ENCODE measurements at regions not wholly inside any gene's neighbourhood (a gene's known extent, or its start where the extent isn't known, plus 50 kb on each side); places are given as distances from the start of the nearest gene placed in this dataset.

DNA sequence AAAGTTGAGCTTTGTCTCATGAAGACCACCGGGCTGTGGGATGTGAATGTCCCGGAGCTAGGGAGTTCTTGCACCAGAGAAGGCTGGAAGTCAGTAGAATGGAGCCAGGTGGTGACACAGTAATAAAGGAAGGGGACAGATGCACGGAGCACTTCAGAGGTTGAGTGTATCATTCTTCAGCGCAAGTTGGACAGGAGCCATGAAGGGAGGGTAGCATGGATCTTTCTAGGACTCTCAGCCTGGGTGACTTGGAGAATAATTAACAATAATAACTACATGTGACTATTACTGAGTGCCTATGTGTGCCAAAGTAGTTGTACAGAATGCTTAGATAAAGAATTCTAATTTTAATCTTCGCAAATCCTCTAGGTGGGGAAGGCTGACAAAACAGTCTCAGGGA is 258.7 kb upstream of the AJAP1 start:
- no peak for DNase-seq

GRCh38 chr1:4396551-4396950 is 257.9 kb upstream of the AJAP1 start:
- no peak for DNase-seq

DNA sequence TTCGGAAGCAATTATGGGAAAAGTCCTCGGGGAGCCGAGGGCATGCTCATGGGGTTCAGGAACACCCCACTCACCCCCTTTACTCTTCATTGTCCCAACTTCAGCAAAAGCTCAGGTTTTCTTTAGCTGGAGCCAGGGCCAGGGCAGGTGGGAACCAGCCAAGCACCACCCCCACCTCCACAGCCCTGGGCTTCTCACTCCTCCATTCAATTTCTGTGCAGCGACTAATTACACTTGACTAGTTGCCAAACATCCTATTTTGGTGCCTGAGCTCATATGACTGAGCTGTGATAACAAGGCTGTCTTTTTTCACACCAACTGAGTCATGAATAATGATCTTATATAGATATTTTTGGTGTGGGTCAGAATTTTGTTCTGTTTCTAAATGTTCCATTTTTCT is 257.2 kb upstream of the AJAP1 start:
- no peak for DNase-seq

- DNase-seq: no peak
Observed at GRCh38 chr1:4402032-4402431, 252.4 kb upstream of the AJAP1 start.

DNA sequence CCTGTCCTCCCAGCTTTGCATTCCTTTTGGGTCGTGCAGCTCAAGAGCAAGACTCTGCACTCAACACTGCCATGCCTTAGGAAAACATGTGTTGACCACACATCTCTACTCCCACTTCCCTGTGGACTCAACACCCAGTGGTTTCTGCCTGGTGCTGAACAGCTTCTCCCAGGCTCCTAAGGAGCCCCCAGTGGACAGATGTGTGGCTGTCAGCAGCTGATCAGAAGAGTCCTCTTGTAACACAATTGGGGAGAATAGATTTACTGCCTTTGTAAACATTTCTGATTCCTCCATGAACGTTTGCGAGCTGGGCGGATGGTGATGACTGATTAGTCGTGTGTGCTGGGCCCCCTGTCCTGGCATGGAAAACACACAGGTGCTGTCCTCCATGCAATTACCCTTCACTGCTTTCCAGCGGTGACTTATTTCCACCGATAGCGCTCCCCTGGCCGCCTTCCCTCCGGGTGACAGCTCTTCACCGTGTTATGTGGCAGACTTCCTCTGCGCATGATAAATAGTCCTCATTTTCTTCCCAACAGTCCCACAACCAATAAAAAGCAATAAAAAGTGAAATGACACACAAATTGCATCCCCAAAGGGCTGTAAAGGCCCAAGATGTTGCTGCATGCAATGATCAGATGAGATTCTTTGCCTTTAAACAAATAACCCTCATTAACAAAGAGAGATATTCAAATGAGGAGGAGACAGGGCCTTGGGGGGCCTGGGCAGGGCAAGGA is 249.4 kb upstream of the AJAP1 start:
- DNase-seq: no peak

DNA sequence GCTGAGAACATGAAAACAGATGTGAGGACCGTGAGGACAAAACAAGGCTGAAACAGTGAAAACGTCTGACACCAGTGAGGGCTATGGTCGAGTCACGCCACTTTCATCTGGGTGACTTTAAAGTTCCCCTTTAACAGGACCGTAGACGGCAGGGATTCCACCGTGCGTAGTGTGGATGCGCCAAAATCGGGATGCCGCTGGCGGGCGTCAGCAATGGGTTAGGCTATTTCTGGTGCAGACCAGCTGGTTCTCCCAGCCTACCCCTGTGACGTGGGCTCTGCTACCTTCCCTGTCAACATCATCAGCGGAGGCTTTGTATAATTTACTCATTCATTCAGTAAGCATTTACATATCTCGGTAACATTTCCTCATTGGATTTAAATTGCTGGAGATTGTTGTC is 246.6 kb upstream of the AJAP1 start:
- no peak for DNase-seq

GRCh38 chr1:4408380-4408779 is 246.0 kb upstream of the AJAP1 start:
- no peak for DNase-seq

DNA sequence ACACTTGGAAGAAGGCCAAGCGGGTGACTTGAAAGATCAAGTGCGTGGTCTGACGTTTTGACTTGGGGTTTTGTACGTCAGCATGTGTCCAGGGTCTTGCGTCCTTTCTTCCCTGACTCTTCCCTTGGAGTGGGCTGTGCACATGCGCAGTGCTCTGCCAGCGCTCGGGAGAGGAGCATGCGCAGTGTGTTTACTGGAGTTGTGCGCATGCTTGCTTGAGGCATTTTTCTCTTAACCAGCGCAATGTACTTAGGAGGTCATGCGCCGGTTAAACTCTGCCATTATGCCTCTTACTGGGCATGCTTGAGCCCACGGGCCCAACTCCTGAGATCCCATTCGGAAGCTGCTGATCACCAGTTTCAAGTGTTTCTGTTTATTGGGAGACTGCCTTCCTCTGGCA is 242.5 kb upstream of the AJAP1 start:
- DNase-seq: no peak

DNA sequence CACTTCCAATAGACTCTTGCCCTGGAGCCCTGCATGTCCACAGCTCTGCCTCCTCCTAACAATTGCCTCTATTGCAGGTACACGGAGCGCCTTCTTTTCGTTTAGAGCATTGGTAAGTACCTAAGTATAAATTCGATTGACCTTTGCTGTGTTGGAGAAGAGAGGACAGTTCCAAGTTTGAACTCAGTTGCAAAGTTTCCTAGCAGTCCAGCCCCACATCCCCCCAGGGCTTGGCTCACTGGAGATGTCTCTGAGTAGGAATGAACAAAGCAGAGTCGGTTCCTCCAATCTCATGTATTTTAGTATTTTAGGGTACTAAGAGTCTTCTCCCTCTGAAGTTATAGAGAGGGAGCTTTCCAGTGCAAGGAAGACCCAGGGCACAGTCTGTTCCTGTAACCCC is 238.9 kb upstream of the AJAP1 start:
- no peak for DNase-seq

DNA sequence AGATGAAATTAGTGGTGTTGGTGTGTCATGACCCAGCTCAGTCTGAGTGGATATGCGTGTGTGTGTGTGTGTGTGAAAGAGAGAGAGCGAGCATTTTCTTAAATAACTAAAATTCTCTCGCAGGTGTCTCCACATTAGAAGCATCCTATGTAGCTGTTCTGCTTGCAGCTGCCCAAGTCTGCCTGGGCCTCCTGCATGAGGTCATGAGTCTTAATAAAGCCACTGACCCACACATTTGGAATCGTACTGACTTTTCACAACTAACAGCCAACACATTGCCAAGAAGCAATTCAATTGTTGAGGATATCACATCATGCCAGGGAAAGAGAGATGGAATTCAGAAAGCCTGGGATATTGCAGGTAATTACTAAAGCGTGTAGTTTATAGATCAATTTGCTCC is 238.2 kb upstream of the AJAP1 start:
- no peak for DNase-seq

DNA sequence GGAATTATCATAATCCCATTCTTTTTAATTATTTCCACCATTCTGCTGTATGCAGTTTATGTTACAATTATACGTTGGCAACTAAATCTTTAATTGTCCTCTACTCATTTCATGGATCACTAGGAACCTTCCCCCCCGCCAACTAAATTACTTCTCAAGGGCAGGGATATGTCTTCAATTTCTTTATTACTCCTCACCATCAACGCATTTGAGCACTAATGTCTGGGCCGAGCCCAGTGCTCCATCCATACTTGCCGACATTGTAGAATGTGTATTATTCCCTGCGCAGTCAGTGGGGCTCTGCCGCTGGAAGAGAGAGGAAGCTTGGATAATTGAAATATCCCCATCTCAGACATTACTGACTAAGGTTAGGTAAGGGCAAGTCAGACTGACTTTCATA is 236.4 kb upstream of the AJAP1 start:
- DNase-seq: no peak

DNA sequence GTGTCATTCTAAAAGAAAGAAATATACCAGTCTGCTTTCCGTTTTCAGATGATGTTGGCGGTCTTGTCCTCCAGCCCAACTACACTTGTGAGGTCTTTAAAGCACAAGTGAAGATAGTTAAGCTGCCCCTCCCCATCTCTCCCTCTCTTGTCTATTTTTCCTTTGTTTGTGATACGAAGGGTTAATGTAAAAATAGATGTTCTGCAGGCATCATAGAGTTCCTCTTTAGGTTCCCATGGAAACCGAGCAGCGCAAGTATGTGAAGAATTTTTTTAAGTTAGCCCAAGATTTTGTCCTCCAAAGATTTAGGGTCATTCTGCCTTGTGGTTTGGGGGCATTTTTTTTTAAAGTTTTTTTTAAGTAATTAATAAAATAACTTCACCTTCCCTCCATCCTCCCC is 232.4 kb upstream of the AJAP1 start:
- no peak for DNase-seq

GRCh38 chr1:4422504-4423289 is 231.7 kb upstream of the AJAP1 start:
- no peak for DNase-seq

GRCh38 chr1:4424254-4424653 is 230.2 kb upstream of the AJAP1 start:
- DNase-seq: no peak

DNA sequence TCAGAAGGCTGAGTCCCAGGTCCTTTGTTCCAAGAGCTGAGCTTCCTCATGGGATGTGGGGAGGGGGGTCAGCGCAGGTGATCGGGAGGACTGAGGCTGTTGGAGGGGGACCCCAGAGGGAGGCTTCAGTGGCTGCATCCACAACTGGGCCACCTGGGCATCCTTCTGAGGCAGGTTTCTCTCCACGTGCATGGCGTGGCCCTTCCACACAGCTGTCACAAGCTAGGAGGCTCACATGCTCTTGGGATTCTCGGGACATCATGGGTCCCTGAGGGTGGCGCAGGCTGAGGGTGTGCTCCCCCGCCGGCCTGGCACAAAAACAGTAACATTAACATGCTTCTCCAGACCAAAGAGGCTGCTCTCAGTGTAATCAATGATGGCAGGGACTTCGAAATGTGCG is 229.6 kb upstream of the AJAP1 start:
- no peak for DNase-seq

GRCh38 chr1:4425892-4426291 is 228.5 kb upstream of the AJAP1 start:
- peak; percentile 7 to 10 for DNase-seq

DNA sequence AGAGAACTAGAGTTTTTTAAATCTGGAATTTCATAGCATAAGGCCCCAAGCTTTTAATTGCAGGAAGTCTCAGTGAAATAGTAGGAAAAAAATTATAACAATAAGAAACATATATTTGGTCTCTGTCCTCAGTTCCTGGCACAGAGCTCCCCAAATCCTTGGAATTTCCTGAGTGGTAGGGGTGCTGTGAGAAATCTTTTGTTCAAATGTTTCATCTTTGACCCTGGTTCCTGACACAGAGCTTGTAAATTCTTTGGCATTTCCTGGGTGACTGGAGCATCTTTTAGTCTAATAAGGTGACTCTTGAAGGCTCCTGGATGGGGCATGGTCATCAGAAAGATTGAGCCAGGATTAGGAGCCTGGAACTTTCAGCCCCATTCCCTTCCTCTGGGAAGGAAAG is 225.7 kb upstream of the AJAP1 start:
- DNase-seq: peak in 1 of 2 experiments; percentile 29

DNA sequence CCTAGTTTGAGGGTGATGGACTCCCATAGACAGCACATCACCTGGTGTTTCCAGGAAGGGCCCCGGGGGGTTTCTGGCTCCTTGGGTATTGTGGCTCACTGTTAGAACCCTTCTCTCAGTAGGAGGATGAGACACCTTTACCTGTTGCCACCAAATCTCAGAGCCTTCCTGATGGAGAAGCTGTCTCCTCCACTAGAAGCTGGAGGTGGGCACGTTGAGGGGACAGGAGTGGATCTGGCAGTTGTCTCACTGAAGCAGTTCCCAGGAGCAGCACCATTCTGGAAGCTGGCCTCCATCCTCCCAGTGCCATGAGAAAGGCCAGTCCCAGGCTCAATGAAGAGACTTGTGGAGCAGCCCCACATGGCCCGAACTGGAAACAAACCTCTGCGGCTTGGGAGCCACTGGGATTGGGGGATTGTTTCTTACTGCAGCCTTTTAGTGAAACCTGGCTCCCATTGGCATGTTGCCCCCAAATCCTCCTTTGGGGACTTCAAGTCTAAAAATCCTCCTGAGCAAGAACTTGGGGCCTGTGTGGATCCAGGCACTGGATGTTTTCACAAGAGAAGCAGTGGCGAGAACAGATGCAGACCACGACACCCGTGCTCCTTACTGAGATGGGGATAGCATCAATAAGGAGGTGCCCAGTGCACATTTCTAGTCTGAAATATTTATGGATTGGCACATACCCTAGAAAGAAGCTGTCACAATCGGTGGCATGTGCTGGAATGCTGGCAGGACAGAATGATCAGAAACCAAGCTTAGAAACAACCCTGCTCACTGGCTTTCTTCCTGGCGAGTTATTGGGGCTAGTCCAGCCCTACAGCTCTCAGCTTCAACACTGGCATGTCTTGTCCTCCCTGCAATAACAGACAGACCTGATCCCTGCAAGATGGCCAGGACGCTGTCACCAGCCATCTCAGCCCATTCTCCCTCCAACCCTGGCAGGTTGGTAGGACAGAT is 223.7 kb upstream of the AJAP1 start:
- no peak for DNase-seq

DNA sequence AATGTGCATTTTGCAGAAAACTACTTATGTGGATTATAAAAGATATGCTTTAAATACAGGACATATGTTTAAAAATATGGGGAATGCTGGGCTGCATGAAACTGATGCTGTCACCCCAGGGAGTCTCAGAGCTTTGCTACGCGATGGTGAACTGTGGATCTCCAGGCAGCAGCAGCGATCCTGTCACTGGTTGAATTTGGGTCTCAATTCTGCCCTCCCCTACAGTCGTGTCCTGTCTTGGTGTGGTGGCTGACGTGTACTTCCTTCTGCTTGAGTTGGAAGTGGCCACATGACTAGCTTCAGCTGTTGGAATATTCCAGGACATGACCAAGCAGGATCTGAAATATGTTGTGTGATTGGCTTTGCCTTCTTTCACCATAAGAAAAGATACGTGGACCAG is 222.9 kb upstream of the AJAP1 start:
- DNase-seq: no peak

- DNase-seq: no peak
Observed at GRCh38 chr1:4433075-4433474, 221.3 kb upstream of the AJAP1 start.

DNA sequence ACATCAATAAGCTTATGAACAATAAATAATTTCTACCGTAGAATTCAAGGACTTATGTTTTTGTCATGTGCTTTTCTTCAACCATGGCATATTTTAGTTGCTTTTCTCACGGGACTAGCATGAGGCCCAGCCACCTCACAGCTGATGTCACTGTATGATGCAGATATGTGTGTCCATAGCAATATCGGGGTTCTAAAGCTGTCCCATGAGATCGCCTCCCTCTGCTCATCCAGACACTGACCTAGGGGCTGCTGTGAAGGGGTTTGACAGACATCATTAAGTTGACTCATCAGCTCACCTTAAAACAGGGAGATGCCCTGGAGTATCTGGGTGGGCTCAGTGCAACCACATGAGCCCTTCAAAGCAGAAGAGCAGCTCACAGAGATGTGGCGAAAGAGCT is 210.3 kb upstream of the AJAP1 start:
- no peak for DNase-seq

DNA sequence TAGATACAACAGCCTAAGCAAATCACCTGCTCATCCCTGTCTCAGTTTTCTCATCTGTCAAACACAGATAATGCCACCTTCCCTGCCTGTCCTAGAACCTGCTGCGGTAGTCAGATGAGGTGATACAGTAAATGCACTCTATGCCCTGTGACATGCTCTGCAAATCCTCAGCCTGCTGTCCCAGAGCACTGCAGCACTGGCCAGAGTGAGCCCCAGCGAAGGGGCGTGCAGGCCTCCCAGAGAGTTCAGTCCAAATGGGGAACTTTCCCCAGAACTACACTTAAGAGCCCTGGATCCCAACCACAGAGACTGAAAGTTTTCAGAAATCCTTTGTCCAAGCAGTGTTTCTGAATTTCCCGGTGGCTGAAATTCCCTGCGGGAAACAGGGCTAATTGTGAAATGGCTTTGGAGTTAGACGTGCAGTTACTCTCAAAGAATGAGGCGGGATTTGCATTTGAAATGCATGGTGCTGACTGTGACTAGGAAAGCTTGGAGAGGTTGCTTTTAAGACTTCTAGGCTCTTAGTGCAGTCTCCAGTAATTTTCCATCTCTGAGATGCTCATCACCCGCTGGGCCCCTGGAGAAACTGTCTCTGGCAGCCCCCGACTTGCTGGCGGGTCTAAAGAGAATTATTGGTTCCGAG is 206.5 kb upstream of the AJAP1 start:
- DNase-seq: no peak

DNA sequence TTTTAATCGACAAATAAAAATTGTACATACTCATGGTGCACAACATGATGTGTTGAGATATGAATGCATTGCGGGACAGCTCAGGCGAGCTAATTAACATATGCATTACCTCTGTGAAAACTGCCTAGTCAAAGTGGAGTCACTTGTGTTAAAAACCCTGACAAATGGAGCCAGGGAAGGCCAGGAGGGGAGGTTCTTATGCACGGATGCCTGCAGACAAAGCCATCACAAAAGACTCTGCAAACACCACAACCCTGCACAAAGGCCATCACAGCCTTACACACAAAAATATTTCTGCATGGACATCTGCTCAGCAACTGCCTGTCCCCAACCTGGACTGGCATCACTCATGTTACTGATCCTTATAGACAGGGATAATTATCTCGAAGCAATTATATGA is 204.4 kb upstream of the AJAP1 start:
- DNase-seq: no peak

Measured in SW 1271 (cell line).